ENCODE measurements at regions not wholly inside any gene's neighbourhood (a gene's known extent, or its start where the extent isn't known, plus 50 kb on each side); places are given as distances from the start of the nearest gene placed in this dataset.

DNA sequence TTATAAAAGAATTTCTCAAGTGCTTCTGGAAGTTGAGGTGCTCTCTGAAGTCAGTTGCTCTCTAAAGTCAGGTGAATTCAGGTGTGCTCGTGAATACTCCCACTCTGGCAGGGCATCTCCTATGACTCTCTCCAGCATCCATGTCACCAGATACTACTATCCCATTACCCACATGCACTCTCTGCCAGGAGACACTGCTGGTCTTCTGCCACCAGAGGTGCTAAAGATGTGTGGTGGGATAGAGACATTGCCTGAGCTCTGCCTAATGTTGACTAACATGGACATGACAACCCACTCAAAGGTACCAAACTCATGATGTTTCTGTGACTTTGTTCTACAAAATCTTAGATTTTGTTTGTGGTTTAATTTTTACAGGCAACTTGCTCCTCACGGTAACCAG is 106.4 kb upstream of the HNRNPA3 start:
- H3K36me3 ChIP-seq, result no peaks in the 10 kb centered on the region
- peaks cover 0 to 5% (median 0%) of the 10 kb centered on the region in 4 donors for H3K9me3 ChIP-seq
- H3K27me3 ChIP-seq, result no peaks in the 10 kb centered on the region
- TF ChIP-seq POLR2A (IDR thresholded peaks at IDR 0.05), result no peak
- no peak for TF ChIP-seq EP300 (IDR thresholded peaks at IDR 0.05)
- TF ChIP-seq, protein P1, sequence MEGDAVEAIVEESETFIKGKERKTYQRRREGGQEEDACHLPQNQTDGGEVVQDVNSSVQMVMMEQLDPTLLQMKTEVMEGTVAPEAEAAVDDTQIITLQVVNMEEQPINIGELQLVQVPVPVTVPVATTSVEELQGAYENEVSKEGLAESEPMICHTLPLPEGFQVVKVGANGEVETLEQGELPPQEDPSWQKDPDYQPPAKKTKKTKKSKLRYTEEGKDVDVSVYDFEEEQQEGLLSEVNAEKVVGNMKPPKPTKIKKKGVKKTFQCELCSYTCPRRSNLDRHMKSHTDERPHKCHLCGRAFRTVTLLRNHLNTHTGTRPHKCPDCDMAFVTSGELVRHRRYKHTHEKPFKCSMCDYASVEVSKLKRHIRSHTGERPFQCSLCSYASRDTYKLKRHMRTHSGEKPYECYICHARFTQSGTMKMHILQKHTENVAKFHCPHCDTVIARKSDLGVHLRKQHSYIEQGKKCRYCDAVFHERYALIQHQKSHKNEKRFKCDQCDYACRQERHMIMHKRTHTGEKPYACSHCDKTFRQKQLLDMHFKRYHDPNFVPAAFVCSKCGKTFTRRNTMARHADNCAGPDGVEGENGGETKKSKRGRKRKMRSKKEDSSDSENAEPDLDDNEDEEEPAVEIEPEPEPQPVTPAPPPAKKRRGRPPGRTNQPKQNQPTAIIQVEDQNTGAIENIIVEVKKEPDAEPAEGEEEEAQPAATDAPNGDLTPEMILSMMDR (IDR thresholded peaks at IDR 0.05), result no peak
- TF ChIP-seq POLR2AphosphoS5 (IDR thresholded peaks at IDR 0.05), result no peak
- intact Hi-C loops (cut with DNase I; ENCODE audit: low total_unique reads), result no loop called here
- H3K4me1 ChIP-seq, result no peaks in the 10 kb centered on the region
- DNase-seq, result no peak
- no peak overlapping the region for H3K4me3 ChIP-seq
- WGBS, 5 donors, result 80 to 88% (median 86%) methylated on average over 2 of the region's 2 CpGs
- no peak overlapping the region for H3K27ac ChIP-seq

GRCh38 chr2:177108890-177109289 is 103.7 kb upstream of the HNRNPA3 start:
- Histone ChIP-seq H3K4me1 (no peaks in the 10 kb centered on the region), H3K9me3 (no peaks in the 10 kb centered on the region), H3K27me3 (no peaks in the 10 kb centered on the region), H3K4me3 (no peak overlapping the region), H3K27ac (no peak overlapping the region), H3K36me3 (no peaks in the 10 kb centered on the region)
- no peak for TF ChIP-seq POLR2A (IDR thresholded peaks at IDR 0.05)
- TF ChIP-seq POLR2AphosphoS5 (IDR thresholded peaks at IDR 0.05), result no peak
- TF ChIP-seq EP300 (IDR thresholded peaks at IDR 0.05), result no peak
- TF ChIP-seq, protein P1 (IDR thresholded peaks at IDR 0.05), result no peak
- intact Hi-C loops (cut with DNase I; ENCODE audit: low total_unique reads), result no loop called here
- 61 to 72% (median 70%) methylated on average over 2 of the region's 2 CpGs for WGBS, 5 donors
- no peak for DNase-seq

DNA sequence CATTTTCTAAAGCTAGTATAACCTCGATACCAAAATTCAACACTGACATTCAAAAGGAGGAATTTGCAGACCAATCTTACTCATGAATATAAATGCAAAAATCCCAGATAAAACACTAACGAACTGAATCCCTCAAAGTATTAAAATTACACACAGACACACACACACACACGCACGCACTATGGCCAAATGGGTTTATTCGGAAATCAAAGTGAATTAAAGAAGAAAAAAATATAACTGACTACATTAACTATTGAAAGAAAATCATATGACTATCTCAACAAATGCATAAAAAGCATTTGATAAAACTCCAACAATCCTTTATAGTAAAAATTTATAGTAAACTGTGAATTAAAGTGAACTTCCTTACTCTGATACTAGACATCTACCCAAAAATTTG is 97.9 kb upstream of the HNRNPA3 start:
- Histone ChIP-seq H3K9me3 (no peaks in the 10 kb centered on the region), H3K27me3 (no peaks in the 10 kb centered on the region), H3K36me3 (no peaks in the 10 kb centered on the region), H3K4me1 (no peaks in the 10 kb centered on the region), H3K27ac (no peak overlapping the region), H3K4me3 (no peak overlapping the region)
- intact Hi-C loops (cut with DNase I; ENCODE audit: low total_unique reads), result no loop called here
- TF ChIP-seq, protein P1 (IDR thresholded peaks at IDR 0.05), result no peak
- TF ChIP-seq POLR2A (IDR thresholded peaks at IDR 0.05) (no peak), POLR2AphosphoS5 (IDR thresholded peaks at IDR 0.05) (no peak), EP300 (IDR thresholded peaks at IDR 0.05) (no peak)
- no peak for DNase-seq
- WGBS, 5 donors, result 89 to 97% (median 96%) methylated on average over 5 of the region's 5 CpGs

- 72 to 84% (median 78%) methylated on average over 3 of the region's 3 CpGs for WGBS, 5 donors
- intact Hi-C loops (cut with DNase I; ENCODE audit: low total_unique reads), result no loop called here
Observed at GRCh38 chr2:177117755-177118154, 94.8 kb upstream of the HNRNPA3 start.

More at GRCh38 chr2:177117755-177118154, 94.8 kb upstream of the HNRNPA3 start:
- H3K36me3 ChIP-seq, result no peaks in the 10 kb centered on the region
- TF ChIP-seq POLR2AphosphoS5 (IDR thresholded peaks at IDR 0.05) (no peak), POLR2A (IDR thresholded peaks at IDR 0.05) (no peak), EP300 (IDR thresholded peaks at IDR 0.05) (no peak)
- TF ChIP-seq, protein P1 (IDR thresholded peaks at IDR 0.05), result no peak
- no peak overlapping the region for H3K27ac ChIP-seq
- no peak for DNase-seq
- no peaks in the 10 kb centered on the region for H3K27me3 ChIP-seq
- no peak overlapping the region for H3K4me3 ChIP-seq
- no peaks in the 10 kb centered on the region for H3K9me3 ChIP-seq
- no peaks in the 10 kb centered on the region for H3K4me1 ChIP-seq

All from stomach (tissue), 8 donors.